ENCODE measurements at regions not wholly inside any gene's neighbourhood (a gene's known extent, or its start where the extent isn't known, plus 50 kb on each side); places are given as distances from the start of the nearest gene placed in this dataset.
"Not testable (repeated sequence)": the region's sequence is repeated elsewhere in the genome, so short reads cannot be mapped to it uniquely, and the experiment has no call there.

DNA sequence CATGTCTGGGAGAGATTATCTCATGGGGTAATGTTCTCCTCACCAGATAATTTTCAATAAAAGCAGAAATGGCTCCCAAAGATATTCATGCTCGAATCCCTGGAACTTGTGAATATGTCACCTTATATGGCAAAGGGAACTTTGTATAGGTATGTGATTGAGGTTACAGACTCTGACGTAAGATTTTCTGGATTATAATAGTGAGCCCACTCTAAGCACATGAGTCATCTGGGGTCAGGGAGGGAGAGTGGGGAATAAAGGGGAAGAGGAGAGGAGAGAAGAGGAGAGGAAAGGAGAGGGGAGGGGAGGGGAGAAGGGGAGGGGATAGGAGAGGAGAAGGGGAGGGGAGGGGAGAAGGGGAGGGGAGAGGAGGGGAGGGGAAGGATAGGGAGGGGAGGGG, 1193.9 kb downstream of the PLA2G4A start:
- Histone ChIP-seq H3K9me3 (ENCODE audit: insufficient read depth, low read length, severe bottlenecking) (no peaks in the 10 kb centered on the region), H3K4me2 (ENCODE audit: insufficient read depth, low read length) (no peak overlapping the region), H3K27ac (ENCODE audit: low read length) (no peak overlapping the region), H3K27me3 (ENCODE audit: insufficient read depth, low read length, poor library complexity) (no peaks in the 10 kb centered on the region), H3K4me1 (ENCODE audit: insufficient read depth, low read length) (no peaks in the 10 kb centered on the region), H4K20me1 (ENCODE audit: insufficient read depth, low read length) (no peaks in the 10 kb centered on the region), H3K79me2 (ENCODE audit: insufficient read depth, low read length) (no peaks in the 10 kb centered on the region), H2AFZ (ENCODE audit: low read depth, low read length) (no peak overlapping the region), H3K4me3 (ENCODE audit: low read depth in 1 of 2, low read length in 2 of 2) (no peak overlapping the region), H3K36me3 (ENCODE audit: insufficient read depth, low read length) (no peaks in the 10 kb centered on the region), H3K9ac (ENCODE audit: low read depth, low read length) (no peak overlapping the region)
- DNase-seq (no peak), ATAC-seq (ENCODE audit: insufficient read depth, low read depth) (no peak)
- TF ChIP-seq EZH2 (IDR thresholded peaks at IDR 0.05; ENCODE audit: borderline replicate concordance, low read depth, low read length, severe bottlenecking) (no peak), CTCF (IDR thresholded peaks at IDR 0.05; ENCODE audit: borderline replicate concordance, extremely low read depth, low read length, poor library complexity, severe bottlenecking) (no peak)

DNA sequence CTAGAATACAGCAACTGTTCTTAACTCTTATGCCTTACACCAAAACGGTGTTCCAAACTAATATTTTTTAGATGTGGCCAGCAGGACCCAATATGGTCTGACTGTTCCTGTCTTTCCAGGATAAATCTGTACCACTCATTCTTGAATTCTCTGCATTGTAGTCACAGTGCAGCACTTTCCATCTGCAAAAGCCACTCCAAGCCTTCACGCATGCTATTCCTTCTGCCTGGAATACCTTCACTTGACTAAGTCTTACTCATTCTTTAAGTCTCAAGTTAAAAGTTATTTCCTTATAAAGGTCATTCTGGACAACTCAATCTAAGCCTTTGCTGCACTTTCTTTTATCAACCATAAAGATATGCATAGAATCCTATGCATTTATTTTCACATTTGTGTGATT, 1194.5 kb downstream of the PLA2G4A start:
- Histone ChIP-seq H2AFZ (ENCODE audit: low read depth, low read length) (no peak overlapping the region), H3K4me3 (ENCODE audit: low read depth in 1 of 2, low read length in 2 of 2) (no peak overlapping the region), H3K36me3 (ENCODE audit: insufficient read depth, low read length) (no peaks in the 10 kb centered on the region), H4K20me1 (ENCODE audit: insufficient read depth, low read length) (no peaks in the 10 kb centered on the region), H3K9ac (ENCODE audit: low read depth, low read length) (no peak overlapping the region), H3K9me3 (ENCODE audit: insufficient read depth, low read length, severe bottlenecking) (no peaks in the 10 kb centered on the region), H3K27me3 (ENCODE audit: insufficient read depth, low read length, poor library complexity) (no peaks in the 10 kb centered on the region), H3K79me2 (ENCODE audit: insufficient read depth, low read length) (no peaks in the 10 kb centered on the region), H3K27ac (ENCODE audit: low read length) (no peak overlapping the region), H3K4me1 (ENCODE audit: insufficient read depth, low read length) (no peaks in the 10 kb centered on the region), H3K4me2 (ENCODE audit: insufficient read depth, low read length) (no peak overlapping the region)
- DNase-seq (no peak), ATAC-seq (ENCODE audit: insufficient read depth, low read depth) (no peak)
- TF ChIP-seq EZH2 (IDR thresholded peaks at IDR 0.05; ENCODE audit: borderline replicate concordance, low read depth, low read length, severe bottlenecking) (no peak), CTCF (IDR thresholded peaks at IDR 0.05; ENCODE audit: borderline replicate concordance, extremely low read depth, low read length, poor library complexity, severe bottlenecking) (no peak)

GRCh38 chr1:188027613-188028012, 1198.9 kb downstream of the PLA2G4A start:
- Histone ChIP-seq H3K27me3 (ENCODE audit: insufficient read depth, low read length, poor library complexity) (no peaks in the 10 kb centered on the region), H4K20me1 (ENCODE audit: insufficient read depth, low read length) (no peaks in the 10 kb centered on the region), H3K79me2 (ENCODE audit: insufficient read depth, low read length) (no peaks in the 10 kb centered on the region), H3K4me3 (ENCODE audit: low read depth in 1 of 2, low read length in 2 of 2) (no peak overlapping the region), H3K9ac (ENCODE audit: low read depth, low read length) (no peak overlapping the region), H3K36me3 (ENCODE audit: insufficient read depth, low read length) (no peaks in the 10 kb centered on the region), H3K27ac (ENCODE audit: low read length) (no peak overlapping the region), H3K4me1 (ENCODE audit: insufficient read depth, low read length) (no peaks in the 10 kb centered on the region), H3K9me3 (ENCODE audit: insufficient read depth, low read length, severe bottlenecking) (no peaks in the 10 kb centered on the region), H2AFZ (ENCODE audit: low read depth, low read length) (no peak overlapping the region), H3K4me2 (ENCODE audit: insufficient read depth, low read length) (no peak overlapping the region)
- no peak for TF ChIP-seq EZH2 (IDR thresholded peaks at IDR 0.05; ENCODE audit: borderline replicate concordance, low read depth, low read length, severe bottlenecking)
- TF ChIP-seq CTCF (IDR thresholded peaks at IDR 0.05; ENCODE audit: borderline replicate concordance, extremely low read depth, low read length, poor library complexity, severe bottlenecking), result no peak
- ATAC-seq (ENCODE audit: insufficient read depth, low read depth) (no peak), DNase-seq (no peak)

GRCh38 chr1:188037572-188037971, 1208.8 kb downstream of the PLA2G4A start:
- H3K9me3 ChIP-seq (ENCODE audit: insufficient read depth, low read length, severe bottlenecking); H3K79me2 ChIP-seq (ENCODE audit: insufficient read depth, low read length); H3K36me3 ChIP-seq (ENCODE audit: insufficient read depth, low read length); H3K27ac ChIP-seq (ENCODE audit: low read length); ATAC-seq (ENCODE audit: insufficient read depth, low read depth); H3K4me3 ChIP-seq (ENCODE audit: low read depth in 1 of 2, low read length in 2 of 2); DNase-seq; H2AFZ ChIP-seq (ENCODE audit: low read depth, low read length); H3K9ac ChIP-seq (ENCODE audit: low read depth, low read length); H3K27me3 ChIP-seq (ENCODE audit: insufficient read depth, low read length, poor library complexity); H3K4me1 ChIP-seq (ENCODE audit: insufficient read depth, low read length); H3K4me2 ChIP-seq (ENCODE audit: insufficient read depth, low read length); H4K20me1 ChIP-seq (ENCODE audit: insufficient read depth, low read length): not testable (repeated sequence)
